Fibroblast of mammary gland (primary cell): ENCODE measurements at regions not wholly inside any gene's neighbourhood (a gene's known extent, or its start where the extent isn't known, plus 50 kb on each side); places are given as distances from the start of the nearest gene placed in this dataset.

Experiments used
- DNase-seq: peaks from one replicate; pipeline ENCODE4 v3.0.0-alpha.2; 2010; ENCODE audit warnings: low read depth
- H3K4me3 ChIP-seq: 2 replicates; pipeline ENCODE4 v1.5.1; 2011; ENCODE audit warnings: low read depth, mild to moderate bottlenecking, low read length, moderate library complexity; ENCODE audit not compliant: control insufficient read depth
- TF ChIP-seq, protein P1 (sequence below): conservative IDR thresholded peaks from 2 replicates; pipeline ENCODE4 v1.5.1; 2011; ENCODE audit warnings: low read depth, low read length, inconsistent platforms; ENCODE audit not compliant: control insufficient read depth, insufficient read depth

GRCh38 chr5:116626945-116627679, 52.5 kb upstream of the SEMA6A start:
- DNase-seq: peak; percentile 2
- H3K4me3 ChIP-seq: no peak overlapping the region
- TF ChIP-seq, protein P1, sequence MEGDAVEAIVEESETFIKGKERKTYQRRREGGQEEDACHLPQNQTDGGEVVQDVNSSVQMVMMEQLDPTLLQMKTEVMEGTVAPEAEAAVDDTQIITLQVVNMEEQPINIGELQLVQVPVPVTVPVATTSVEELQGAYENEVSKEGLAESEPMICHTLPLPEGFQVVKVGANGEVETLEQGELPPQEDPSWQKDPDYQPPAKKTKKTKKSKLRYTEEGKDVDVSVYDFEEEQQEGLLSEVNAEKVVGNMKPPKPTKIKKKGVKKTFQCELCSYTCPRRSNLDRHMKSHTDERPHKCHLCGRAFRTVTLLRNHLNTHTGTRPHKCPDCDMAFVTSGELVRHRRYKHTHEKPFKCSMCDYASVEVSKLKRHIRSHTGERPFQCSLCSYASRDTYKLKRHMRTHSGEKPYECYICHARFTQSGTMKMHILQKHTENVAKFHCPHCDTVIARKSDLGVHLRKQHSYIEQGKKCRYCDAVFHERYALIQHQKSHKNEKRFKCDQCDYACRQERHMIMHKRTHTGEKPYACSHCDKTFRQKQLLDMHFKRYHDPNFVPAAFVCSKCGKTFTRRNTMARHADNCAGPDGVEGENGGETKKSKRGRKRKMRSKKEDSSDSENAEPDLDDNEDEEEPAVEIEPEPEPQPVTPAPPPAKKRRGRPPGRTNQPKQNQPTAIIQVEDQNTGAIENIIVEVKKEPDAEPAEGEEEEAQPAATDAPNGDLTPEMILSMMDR: no peak

- DNase-seq: peak; percentile 84
- no peak overlapping the region for H3K4me3 ChIP-seq
- TF ChIP-seq, protein P1: no peak
Observed at GRCh38 chr5:116626272-116626723, 51.7 kb upstream of the SEMA6A start.
